Caco-2 (cell line): ENCODE measurements at regions not wholly inside any gene's neighbourhood (a gene's known extent, or its start where the extent isn't known, plus 50 kb on each side); places are given as distances from the start of the nearest gene placed in this dataset.

Source experiments
- BruUV-seq: library from RNA; stranded (reverse); fragments of 400-500 nt; replicated peaks from 2 replicates; lab custom pipeline; 2021; lab: Mats Ljungman, UMichigan
- CTCF ChIA-PET: fragments of 300-600 bp; sonication (Branson Sonifier 250); formaldehyde crosslinking; loops from one replicate; lab custom pipeline; 2022; ENCODE audit warnings: antibody characterized with exemption; lab: Charles Lee
- POLR2A ChIA-PET: fragments of 300-600 bp; sonication (Branson Sonifier 250); formaldehyde crosslinking; loops from one replicate; lab custom pipeline; 2022; ENCODE audit warnings: antibody characterized with exemption; lab: Charles Lee
- DNase-seq, 2 experiments: peaks; one replicate each; pipeline versions ENCODE4 v3.0.0 to v3.0.0-alpha.2; 2020 to 2022
- H3K27me3 ChIP-seq: replicated peaks from 2 replicates; pipeline ENCODE4 v1.6.0; 2011; ENCODE audit warnings: low read length; ENCODE audit not compliant: control insufficient read depth, insufficient read depth
- H3K36me3 ChIP-seq: 2 replicates; pipeline ENCODE4 v1.5.1; 2011; ENCODE audit warnings: low read length; ENCODE audit not compliant: control insufficient read depth, insufficient read depth
- H3K4me1 ChIP-seq: fragments of 250-450 bp; sonication (Bioruptor Pico); 2 replicates; pipeline ENCODE4 v1.5.1; 2020; ENCODE audit warnings: mild to moderate bottlenecking
- H3K4me3 ChIP-seq: 2 replicates; pipeline ENCODE4 v1.5.1; 2011; ENCODE audit warnings: low read depth, mild to moderate bottlenecking, control low read depth, low read length
- H3K9me3 ChIP-seq: fragments of 250-450 bp; sonication (Bioruptor Pico); 2 replicates; pipeline ENCODE4 v1.5.1; 2020; ENCODE audit warnings: mild to moderate bottlenecking, moderate library complexity
- H3K27ac Mint-ChIP-seq: one replicate; pipeline ENCODE4 v1.8.0; 2022; ENCODE audit warnings: mixed read lengths; ENCODE audit not compliant: unreplicated experiment
- H3K27me3 Mint-ChIP-seq: one replicate; pipeline ENCODE4 v1.8.0; 2022; ENCODE audit warnings: mixed read lengths; ENCODE audit not compliant: insufficient read depth, unreplicated experiment
- H3K36me3 Mint-ChIP-seq: one replicate; pipeline ENCODE4 v1.8.0; 2022; ENCODE audit warnings: mild to moderate bottlenecking, mixed read lengths; ENCODE audit not compliant: insufficient read depth, unreplicated experiment
- H3K4me1 Mint-ChIP-seq: one replicate; pipeline ENCODE4 v1.8.0; 2022; ENCODE audit warnings: low read depth, mixed read lengths; ENCODE audit not compliant: unreplicated experiment
- H3K4me3 Mint-ChIP-seq: one replicate; pipeline ENCODE4 v1.8.0; 2022; ENCODE audit warnings: mild to moderate bottlenecking, moderate library complexity, mixed read lengths; ENCODE audit not compliant: unreplicated experiment
- H3K9me3 Mint-ChIP-seq: one replicate; pipeline ENCODE4 v1.8.0; 2022; ENCODE audit warnings: mixed read lengths; ENCODE audit not compliant: unreplicated experiment
- CTCF ChIP-seq, 2 experiments: fragments of 200-600 bp in 1 of 2; IDR thresholded peaks; 1 replicate in 1 of 2; 2 replicates in 1 of 2; pipeline versions ENCODE4 v1.5.1 to v1.8.0; 2011 to 2022; ENCODE audit warnings: antibody characterized with exemption in 1 of 2, control low read depth in 1 of 2, inconsistent platforms in 1 of 2, low read depth in 1 of 2, low read length in 1 of 2, mild to moderate bottlenecking in 1 of 2, moderate library complexity in 1 of 2; ENCODE audit not compliant: insufficient read depth in 1 of 2, severe bottlenecking in 1 of 2, unreplicated experiment in 1 of 2
- intact Hi-C: fragments of 100-400 bp; cut with micrococcal nuclease; formaldehyde crosslinking; loops from one replicate; pipeline ENCODE4 v1.10.0; 2022; ENCODE audit not compliant: unreplicated experiment

- Mint-ChIP-seq H3K9me3 (peaks cover 31% of the 10 kb centered on the region), H3K36me3 (peaks cover 7% of the 10 kb centered on the region), H3K4me1 (peaks cover 19% of the 10 kb centered on the region), H3K4me3 (no peak overlapping the region), H3K27me3 (no peaks in the 10 kb centered on the region), H3K27ac (no peak overlapping the region)
- ChIA-PET CTCF (no interaction called here), POLR2A (no interaction called here)
- BruUV-seq: no TSS peak
- TF ChIP-seq CTCF (IDR thresholded peaks at IDR 0.05; ENCODE audit: insufficient read depth in 1 of 2, low read depth in 1 of 2, low read length in 1 of 2, severe bottlenecking in 1 of 2, unreplicated experiment in 1 of 2): no peak
- H3K27me3 ChIP-seq: no peaks in the 10 kb centered on the region
- DNase-seq: peak in 1 of 2 experiments; percentile 71
- peaks cover 40% of the 10 kb centered on the region for H3K4me1 ChIP-seq
- H3K4me3 ChIP-seq: no peak overlapping the region
- intact Hi-C loops: loop anchor here (1.0 to 10.0 kb wide), 11 partner anchors 25 to 326 kb away; partner anchors contain the start of gene PRDM1
- no peaks in the 10 kb centered on the region for H3K9me3 ChIP-seq
- H3K36me3 ChIP-seq: no peaks in the 10 kb centered on the region
These were observed 189.4 kb upstream of the PRDM1 start for GRCh38 chr6:105896821-105897095.

GRCh38 chr6:105896052-105896820, 189.9 kb upstream of the PRDM1 start:
- DNase-seq: peak; percentile 78 to 87
- ChIA-PET POLR2A (interaction anchor here (0.5 to 0.6 kb wide), 2 partner anchors 96 to 708 kb away, joined by 3 read pairs; no protein-coding TSS in a partner anchor), CTCF (no interaction called here)
- no TSS peak for BruUV-seq
- Mint-ChIP-seq H3K4me1 (peaks cover 23% of the 10 kb centered on the region), H3K27ac (no peak overlapping the region), H3K9me3 (peaks cover 36% of the 10 kb centered on the region), H3K4me3 (no peak overlapping the region), H3K27me3 (no peaks in the 10 kb centered on the region), H3K36me3 (peaks cover 7% of the 10 kb centered on the region)
- no peak for TF ChIP-seq CTCF (IDR thresholded peaks at IDR 0.05; ENCODE audit: insufficient read depth in 1 of 2, low read depth in 1 of 2, low read length in 1 of 2, severe bottlenecking in 1 of 2, unreplicated experiment in 1 of 2)
- Histone ChIP-seq H3K4me1 (peaks cover 40% of the 10 kb centered on the region), H3K9me3 (no peaks in the 10 kb centered on the region), H3K4me3 (no peak overlapping the region), H3K36me3 (no peaks in the 10 kb centered on the region), H3K27me3 (no peaks in the 10 kb centered on the region)
- intact Hi-C loops: loop anchor here (1.0 to 10.0 kb wide), 11 partner anchors 25 to 326 kb away; partner anchors contain the start of gene PRDM1

GRCh38 chr6:105894556-105894955, 191.6 kb upstream of the PRDM1 start:
- ChIA-PET CTCF (no interaction called here), POLR2A (no interaction called here)
- Mint-ChIP-seq H3K4me3 (no peak overlapping the region), H3K27ac (peak overlapping the region; percentile 48), H3K9me3 (peaks cover 33% of the 10 kb centered on the region), H3K36me3 (peaks cover 7% of the 10 kb centered on the region), H3K4me1 (peaks cover 30% of the 10 kb centered on the region), H3K27me3 (no peaks in the 10 kb centered on the region)
- TF ChIP-seq CTCF (IDR thresholded peaks at IDR 0.05; ENCODE audit: insufficient read depth in 1 of 2, low read depth in 1 of 2, low read length in 1 of 2, severe bottlenecking in 1 of 2, unreplicated experiment in 1 of 2): no peak
- H3K9me3 ChIP-seq: peaks cover 6% of the 10 kb centered on the region; the same call in 1 of the 2 replicates
- peaks cover 48% of the 10 kb centered on the region for H3K4me1 ChIP-seq
- H3K36me3 ChIP-seq: no peaks in the 10 kb centered on the region
- no peak overlapping the region for H3K4me3 ChIP-seq
- DNase-seq: no peak
- no TSS peak for BruUV-seq
- no peaks in the 10 kb centered on the region for H3K27me3 ChIP-seq
- intact Hi-C loops: loop anchor here (10.0 kb wide), 1 partner anchor 190 kb away; the partner anchor contains the start of gene PRDM1
